Type B pancreatic cell (in vitro differentiated cells): ENCODE measurements at regions not wholly inside any gene's neighbourhood (a gene's known extent, or its start where the extent isn't known, plus 50 kb on each side); places are given as distances from the start of the nearest gene placed in this dataset.

Source experiments
- DNase-seq: peaks from one replicate; pipeline ENCODE4 v3.0.0; 2021; ENCODE audit warnings: mixed read lengths; ENCODE audit not compliant: unreplicated experiment; ENCODE audit errors: extremely low spot score
- H3K27ac Mint-ChIP-seq: 2 replicates; pipeline ENCODE4 v1.8.0; 2021; ENCODE audit warnings: mild to moderate bottlenecking, mixed read lengths
- H3K27me3 Mint-ChIP-seq: 2 replicates; pipeline ENCODE4 v1.8.0; 2021; ENCODE audit warnings: mixed read lengths
- H3K36me3 Mint-ChIP-seq: 2 replicates; pipeline ENCODE4 v1.8.0; 2021; ENCODE audit warnings: mixed read lengths
- H3K4me1 Mint-ChIP-seq: one replicate; pipeline ENCODE4 v1.8.0; 2021; ENCODE audit warnings: mixed read lengths; ENCODE audit not compliant: unreplicated experiment
- H3K4me3 Mint-ChIP-seq: 2 replicates; pipeline ENCODE4 v1.8.0; 2021; ENCODE audit warnings: mild to moderate bottlenecking, mixed read lengths
- H3K9me3 Mint-ChIP-seq: 2 replicates; pipeline ENCODE4 v1.8.0; 2021; ENCODE audit warnings: mixed read lengths
- CTCF ChIP-seq: fragments of 200-600 bp; sonication (generic); conservative IDR thresholded peaks from 2 replicates; pipeline ENCODE4 v1.5.0; 2021; ENCODE audit warnings: antibody characterized with exemption, mild to moderate bottlenecking

- H3K4me1 Mint-ChIP-seq, result no peaks in the 10 kb centered on the region
- H3K27me3 Mint-ChIP-seq, result no peaks in the 10 kb centered on the region
- DNase-seq, result no peak
- H3K9me3 Mint-ChIP-seq, result peaks cover 13% of the 10 kb centered on the region
- no peaks in the 10 kb centered on the region for H3K36me3 Mint-ChIP-seq
- no peak overlapping the region for H3K27ac Mint-ChIP-seq
- no peak for TF ChIP-seq CTCF
- no peak overlapping the region for H3K4me3 Mint-ChIP-seq
Measured at GRCh38 chr16:35305476-35305875, 1846.1 kb downstream of the TP53TG3F start.

GRCh38 chr16:35306915-35307314 is 1847.5 kb downstream of the TP53TG3F start:
- no peak for DNase-seq
- H3K4me3 Mint-ChIP-seq, result no peak overlapping the region
- no peak for TF ChIP-seq CTCF
- H3K36me3 Mint-ChIP-seq, result no peaks in the 10 kb centered on the region
- H3K27me3 Mint-ChIP-seq, result no peaks in the 10 kb centered on the region
- H3K4me1 Mint-ChIP-seq, result no peaks in the 10 kb centered on the region
- peaks cover 13% of the 10 kb centered on the region for H3K9me3 Mint-ChIP-seq
- H3K27ac Mint-ChIP-seq, result no peak overlapping the region

GRCh38 chr16:35308674-35309073 is 1849.3 kb downstream of the TP53TG3F start:
- Mint-ChIP-seq H3K27ac (no peak overlapping the region), H3K27me3 (no peaks in the 10 kb centered on the region), H3K9me3 (peaks cover 13% of the 10 kb centered on the region), H3K4me3 (no peak overlapping the region), H3K4me1 (no peaks in the 10 kb centered on the region), H3K36me3 (no peaks in the 10 kb centered on the region)
- no peak for TF ChIP-seq CTCF
- DNase-seq, result no peak

- Mint-ChIP-seq H3K36me3 (no peaks in the 10 kb centered on the region), H3K4me3 (no peak overlapping the region), H3K4me1 (no peaks in the 10 kb centered on the region), H3K27ac (no peak overlapping the region), H3K9me3 (peaks cover 10% of the 10 kb centered on the region), H3K27me3 (no peaks in the 10 kb centered on the region)
- no peak for DNase-seq
- TF ChIP-seq CTCF, result no peak
Measured at GRCh38 chr16:35310999-35311398, 1851.6 kb downstream of the TP53TG3F start.

GRCh38 chr16:35311475-35311874 is 1852.1 kb downstream of the TP53TG3F start:
- no peak for TF ChIP-seq CTCF
- no peak overlapping the region for H3K4me3 Mint-ChIP-seq
- peaks cover 10% of the 10 kb centered on the region for H3K9me3 Mint-ChIP-seq
- DNase-seq, result no peak
- no peaks in the 10 kb centered on the region for H3K27me3 Mint-ChIP-seq
- no peaks in the 10 kb centered on the region for H3K36me3 Mint-ChIP-seq
- H3K4me1 Mint-ChIP-seq, result no peaks in the 10 kb centered on the region
- no peak overlapping the region for H3K27ac Mint-ChIP-seq

GRCh38 chr16:35314298-35314697 is 1854.9 kb downstream of the TP53TG3F start:
- Mint-ChIP-seq H3K27me3 (no peaks in the 10 kb centered on the region), H3K4me3 (no peak overlapping the region), H3K36me3 (no peaks in the 10 kb centered on the region), H3K9me3 (peaks cover 6% of the 10 kb centered on the region), H3K4me1 (no peaks in the 10 kb centered on the region), H3K27ac (no peak overlapping the region)
- no peak for TF ChIP-seq CTCF
- no peak for DNase-seq
